Hepatocyte (in vitro differentiated cells): ENCODE measurements at regions not wholly inside any gene's neighbourhood (a gene's known extent, or its start where the extent isn't known, plus 50 kb on each side); places are given as distances from the start of the nearest gene placed in this dataset.

Experiments used
- DNase-seq: peaks from one replicate; pipeline ENCODE4 v3.0.0-alpha.2; 2016; ENCODE audit warnings: low spot score
- H2AFZ ChIP-seq: fragments of 200-600 bp; sonication (generic); 2 replicates; pipeline ENCODE4 v1.6.0; 2016; ENCODE audit warnings: antibody characterized with exemption, mild to moderate bottlenecking
- H3K27ac ChIP-seq: fragments of 200-600 bp; sonication (generic); 2 replicates; pipeline ENCODE4 v1.5.1; 2016; ENCODE audit warnings: mild to moderate bottlenecking
- H3K27me3 ChIP-seq: fragments of 200-600 bp; sonication (generic); 2 replicates; pipeline ENCODE4 v1.6.1; 2016
- H3K36me3 ChIP-seq: fragments of 200-600 bp; sonication (generic); replicated peaks from 2 replicates; pipeline ENCODE4 v1.5.1; 2016; ENCODE audit warnings: low read depth; ENCODE audit not compliant: insufficient read depth
- H3K4me1 ChIP-seq: fragments of 200-600 bp; sonication (generic); 2 replicates; pipeline ENCODE4 v1.5.1; 2016; ENCODE audit warnings: mild to moderate bottlenecking, moderate library complexity; ENCODE audit not compliant: insufficient read depth
- H3K4me2 ChIP-seq: fragments of 200-600 bp; sonication (generic); 2 replicates; pipeline ENCODE4 v1.6.0; 2016
- H3K4me3 ChIP-seq: fragments of 200-600 bp; sonication (generic); 2 replicates; pipeline ENCODE4 v1.5.1; 2016; ENCODE audit warnings: mild to moderate bottlenecking
- H3K79me2 ChIP-seq: fragments of 200-600 bp; sonication (generic); 2 replicates; pipeline ENCODE4 v1.6.0; 2017; ENCODE audit warnings: mild to moderate bottlenecking
- H3K9me2 ChIP-seq: fragments of 200-600 bp; sonication (generic); replicated peaks from 2 replicates; pipeline ENCODE4 v1.6.0; 2017; ENCODE audit warnings: mild to moderate bottlenecking; ENCODE audit not compliant: insufficient read depth
- H3K9me3 ChIP-seq: fragments of 200-600 bp; sonication (generic); 2 replicates; pipeline ENCODE4 v1.5.1; 2016; ENCODE audit warnings: low read depth, mild to moderate bottlenecking
- H4K20me1 ChIP-seq: fragments of 200-600 bp; sonication (generic); 2 replicates; pipeline ENCODE4 v1.6.0; 2016; ENCODE audit warnings: mild to moderate bottlenecking; ENCODE audit not compliant: insufficient read depth, poor library complexity, severe bottlenecking
- EZH2 ChIP-seq: fragments of 200-600 bp; sonication (generic); IDR thresholded peaks from 2 replicates; pipeline ENCODE4 v1.6.1; 2016; ENCODE audit warnings: antibody characterized with exemption, mild to moderate bottlenecking, borderline replicate concordance
- EZH2phosphoT487 ChIP-seq: fragments of 200-600 bp; sonication (generic); IDR thresholded peaks from one replicate; pipeline ENCODE4 v1.6.1; 2018; ENCODE audit warnings: antibody characterized with exemption, mild to moderate bottlenecking, low read depth, moderate library complexity; ENCODE audit not compliant: unreplicated experiment, severe bottlenecking
- WGBS: methylation state at CpG from one replicate; pipeline ENCODE4 v1.1.6; 2016; ENCODE audit warnings: low lambda C conversion rate; ENCODE audit errors: missing lambda C conversion rate; 5-methylcytosine and 5-hydroxymethylcytosine counted together
- TF ChIP-seq, protein P1 (sequence below): fragments of 200-600 bp; sonication (generic); IDR thresholded peaks from 2 replicates; pipeline ENCODE4 v1.5.1; 2016; ENCODE audit warnings: antibody characterized with exemption, mild to moderate bottlenecking; ENCODE audit not compliant: poor library complexity

DNA sequence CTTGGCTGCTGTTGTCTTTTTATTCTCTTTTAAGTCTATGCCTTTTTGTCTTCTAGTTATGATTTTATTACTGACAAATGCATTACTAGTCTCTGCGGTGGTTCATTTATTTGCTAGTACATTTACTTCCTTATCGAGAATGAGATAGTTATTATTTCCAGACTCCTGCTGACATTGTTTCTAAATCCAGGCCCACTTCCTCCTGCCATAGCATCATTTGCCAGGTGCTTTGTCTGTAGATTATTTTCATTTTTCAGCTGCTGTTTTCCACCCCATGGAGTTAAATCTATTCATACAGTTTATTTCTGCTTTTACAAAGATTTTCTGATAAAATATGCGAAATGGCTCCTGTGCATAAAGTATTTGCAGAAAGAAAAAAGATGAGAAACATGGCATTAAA lies 459.7 kb downstream of the MMUT start:
- no peak overlapping the region for H3K4me2 ChIP-seq
- H3K9me2 ChIP-seq = no peaks in the 10 kb centered on the region
- no peak for DNase-seq
- 76% methylated on average over 3 of the region's 3 CpGs for WGBS
- no peak overlapping the region for H2AFZ ChIP-seq
- H3K36me3 ChIP-seq = no peaks in the 10 kb centered on the region
- H3K4me3 ChIP-seq = no peak overlapping the region
- no peaks in the 10 kb centered on the region for H3K27me3 ChIP-seq
- no peaks in the 10 kb centered on the region for H3K79me2 ChIP-seq
- no peaks in the 10 kb centered on the region for H4K20me1 ChIP-seq
- H3K4me1 ChIP-seq = peaks cover 4% of the 10 kb centered on the region
- peak overlapping the region; percentile 35 for H3K27ac ChIP-seq
- H3K9me3 ChIP-seq = no peaks in the 10 kb centered on the region
- TF ChIP-seq EZH2 (no peak), EZH2phosphoT487 (no peak)

DNA sequence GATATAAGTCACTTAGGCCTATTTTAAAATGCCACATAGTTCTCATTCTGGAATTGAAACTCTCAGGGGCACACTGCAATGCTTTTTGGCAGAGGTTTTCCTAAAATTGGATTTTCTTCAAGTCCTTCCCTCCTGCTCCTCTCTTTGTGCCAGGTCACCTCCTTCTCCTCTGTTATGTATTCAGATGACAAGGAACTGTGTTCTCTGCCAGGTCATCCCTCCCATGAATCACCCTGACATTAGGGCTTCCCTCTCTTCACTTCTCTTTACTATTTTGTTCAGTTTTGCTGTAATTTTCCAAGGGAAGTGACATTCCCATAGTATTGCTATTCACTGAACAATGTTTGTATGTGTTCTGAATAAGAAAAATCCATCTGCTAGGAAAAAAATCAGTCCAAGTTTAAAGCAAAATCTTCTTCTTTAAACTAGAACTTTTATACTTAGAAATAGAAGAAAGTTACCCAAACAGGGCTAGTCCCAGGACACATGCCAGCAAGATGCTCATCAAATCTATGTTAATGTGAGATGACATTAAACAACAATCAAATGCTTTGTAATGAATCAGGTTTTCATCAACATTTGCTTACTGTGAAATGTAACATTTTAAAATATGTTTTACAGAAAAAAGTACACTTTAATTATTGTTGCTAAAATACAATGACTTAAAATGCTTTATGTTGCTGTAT lies 461.1 kb downstream of the MMUT start:
- Histone ChIP-seq H2AFZ (no peak overlapping the region), H4K20me1 (no peaks in the 10 kb centered on the region), H3K27ac (no peak overlapping the region), H3K9me2 (no peaks in the 10 kb centered on the region), H3K4me3 (no peak overlapping the region), H3K4me1 (peaks cover 4% of the 10 kb centered on the region), H3K4me2 (no peak overlapping the region), H3K79me2 (no peaks in the 10 kb centered on the region), H3K9me3 (no peaks in the 10 kb centered on the region), H3K36me3 (no peaks in the 10 kb centered on the region), H3K27me3 (no peaks in the 10 kb centered on the region)
- DNase-seq = no peak
- no peak for TF ChIP-seq EZH2
- TF ChIP-seq, protein P1, sequence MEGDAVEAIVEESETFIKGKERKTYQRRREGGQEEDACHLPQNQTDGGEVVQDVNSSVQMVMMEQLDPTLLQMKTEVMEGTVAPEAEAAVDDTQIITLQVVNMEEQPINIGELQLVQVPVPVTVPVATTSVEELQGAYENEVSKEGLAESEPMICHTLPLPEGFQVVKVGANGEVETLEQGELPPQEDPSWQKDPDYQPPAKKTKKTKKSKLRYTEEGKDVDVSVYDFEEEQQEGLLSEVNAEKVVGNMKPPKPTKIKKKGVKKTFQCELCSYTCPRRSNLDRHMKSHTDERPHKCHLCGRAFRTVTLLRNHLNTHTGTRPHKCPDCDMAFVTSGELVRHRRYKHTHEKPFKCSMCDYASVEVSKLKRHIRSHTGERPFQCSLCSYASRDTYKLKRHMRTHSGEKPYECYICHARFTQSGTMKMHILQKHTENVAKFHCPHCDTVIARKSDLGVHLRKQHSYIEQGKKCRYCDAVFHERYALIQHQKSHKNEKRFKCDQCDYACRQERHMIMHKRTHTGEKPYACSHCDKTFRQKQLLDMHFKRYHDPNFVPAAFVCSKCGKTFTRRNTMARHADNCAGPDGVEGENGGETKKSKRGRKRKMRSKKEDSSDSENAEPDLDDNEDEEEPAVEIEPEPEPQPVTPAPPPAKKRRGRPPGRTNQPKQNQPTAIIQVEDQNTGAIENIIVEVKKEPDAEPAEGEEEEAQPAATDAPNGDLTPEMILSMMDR = no peak
- TF ChIP-seq EZH2phosphoT487 = no peak

DNA sequence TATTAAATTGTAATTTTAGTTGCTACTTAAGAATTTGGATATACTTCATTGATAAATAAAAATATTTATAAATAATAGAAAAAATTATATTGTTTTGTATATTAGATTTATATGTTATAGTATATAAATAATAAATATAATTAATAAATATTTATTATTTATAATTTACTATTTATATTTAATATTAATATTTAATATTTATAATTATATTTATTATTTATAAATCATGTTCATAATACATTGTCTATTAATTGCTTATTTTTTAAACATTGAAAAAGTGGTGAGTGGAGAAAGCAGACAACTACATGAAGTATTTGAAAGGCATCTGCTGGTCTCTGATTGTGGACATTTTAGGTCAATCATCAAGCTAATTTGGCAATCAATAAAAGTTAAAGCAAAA lies 464.5 kb downstream of the MMUT start:
- H3K9me3 ChIP-seq = no peaks in the 10 kb centered on the region
- DNase-seq = no peak
- no peaks in the 10 kb centered on the region for H3K79me2 ChIP-seq
- no peaks in the 10 kb centered on the region for H3K27me3 ChIP-seq
- no peak overlapping the region for H3K4me2 ChIP-seq
- no peaks in the 10 kb centered on the region for H3K9me2 ChIP-seq
- H4K20me1 ChIP-seq = no peaks in the 10 kb centered on the region
- no peak overlapping the region for H3K4me3 ChIP-seq
- TF ChIP-seq EZH2 = no peak
- TF ChIP-seq, protein P1 = no peak
- TF ChIP-seq EZH2phosphoT487 = no peak
- H3K27ac ChIP-seq = no peak overlapping the region
- peaks cover 4% of the 10 kb centered on the region for H3K4me1 ChIP-seq
- no peak overlapping the region for H2AFZ ChIP-seq
- H3K36me3 ChIP-seq = no peaks in the 10 kb centered on the region

DNA sequence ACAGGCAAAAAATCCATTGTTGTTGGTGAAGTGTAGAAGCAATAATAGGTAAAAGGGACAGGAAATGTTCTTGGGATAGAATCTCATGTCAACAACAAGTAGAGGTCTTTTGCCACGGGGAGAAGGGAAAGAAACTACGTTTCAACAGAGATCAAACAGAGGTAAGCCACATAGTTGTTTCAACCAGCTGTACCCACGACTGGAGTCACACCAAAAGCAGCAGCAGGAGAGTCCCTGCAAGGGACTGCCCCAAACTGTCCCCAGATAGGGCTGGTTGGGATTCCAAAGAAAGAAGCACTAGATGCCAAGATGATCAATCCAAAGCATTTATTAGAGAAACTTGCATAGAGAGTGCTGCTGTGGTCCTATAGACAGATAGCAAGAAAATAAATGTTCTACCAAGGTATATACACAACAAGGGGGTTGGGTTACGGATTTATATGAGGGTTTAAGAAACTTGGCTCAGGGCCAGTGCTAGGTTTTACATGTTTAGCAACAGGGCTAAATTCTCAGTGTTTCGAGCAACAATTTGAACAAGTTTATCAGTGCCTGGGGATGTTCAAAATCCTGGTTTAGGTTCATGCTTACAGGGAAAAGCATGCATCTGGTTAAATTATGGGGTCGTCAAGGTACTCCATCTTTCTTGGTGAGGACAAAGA lies 466.5 kb downstream of the MMUT start:
- H3K4me2 ChIP-seq = no peak overlapping the region
- no peaks in the 10 kb centered on the region for H3K79me2 ChIP-seq
- H4K20me1 ChIP-seq = no peaks in the 10 kb centered on the region
- no peak overlapping the region for H3K27ac ChIP-seq
- H3K36me3 ChIP-seq = no peaks in the 10 kb centered on the region
- H3K9me3 ChIP-seq = no peaks in the 10 kb centered on the region
- no peak overlapping the region for H2AFZ ChIP-seq
- TF ChIP-seq, protein P1 = no peak
- TF ChIP-seq EZH2 (no peak), EZH2phosphoT487 (no peak)
- 74% methylated on average over 6 of the region's 6 CpGs for WGBS
- no peaks in the 10 kb centered on the region for H3K9me2 ChIP-seq
- H3K4me1 ChIP-seq = no peaks in the 10 kb centered on the region
- no peaks in the 10 kb centered on the region for H3K27me3 ChIP-seq
- H3K4me3 ChIP-seq = no peak overlapping the region
- no peak for DNase-seq
